ENCODE measurements at regions not wholly inside any gene's neighbourhood (a gene's known extent, or its start where the extent isn't known, plus 50 kb on each side); places are given as distances from the start of the nearest gene placed in this dataset.

GRCh38 chr9:28155067-28155466 lies 581.8 kb upstream of the C9orf72 start:
- Histone ChIP-seq H3K27ac (no peak overlapping the region), H3K27me3 (no peaks in the 10 kb centered on the region), H3K36me3 (no peaks in the 10 kb centered on the region), H3K4me1 (no peaks in the 10 kb centered on the region), H3K9me3 (no peaks in the 10 kb centered on the region), H3K4me3 (no peak overlapping the region)
- TF ChIP-seq POLR2A (IDR thresholded peaks at IDR 0.05) (no peak), CTCF (IDR thresholded peaks at IDR 0.05) (no peak)
- intact Hi-C loops (cut with DNase I) = no loop called here
- no peak for DNase-seq

- DNase-seq = no peak
- Histone ChIP-seq H3K4me3 (no peak overlapping the region), H3K27ac (no peak overlapping the region), H3K4me1 (no peaks in the 10 kb centered on the region), H3K27me3 (no peaks in the 10 kb centered on the region), H3K9me3 (no peaks in the 10 kb centered on the region), H3K36me3 (no peaks in the 10 kb centered on the region)
- TF ChIP-seq CTCF (IDR thresholded peaks at IDR 0.05) (no peak), POLR2A (IDR thresholded peaks at IDR 0.05) (no peak)
- WGBS, 2 donors = 43 to 45% methylated on average over 2 of the region's 2 CpGs
- intact Hi-C loops (cut with DNase I) = no loop called here
These were observed 582.4 kb upstream of the C9orf72 start for GRCh38 chr9:28155671-28156070.

- Histone ChIP-seq H3K4me3 (no peak overlapping the region), H3K9me3 (no peaks in the 10 kb centered on the region), H3K27me3 (no peaks in the 10 kb centered on the region), H3K27ac (no peak overlapping the region), H3K36me3 (no peaks in the 10 kb centered on the region), H3K4me1 (peaks cover 0 to 3% (median 0%) of the 10 kb centered on the region in 3 donors)
- TF ChIP-seq CTCF (IDR thresholded peaks at IDR 0.05) (no peak), POLR2A (IDR thresholded peaks at IDR 0.05) (no peak)
- intact Hi-C loops (cut with DNase I) = no loop called here
- DNase-seq = no peak
- 85 to 90% methylated on average over 1 of the region's 1 CpG for WGBS, 2 donors
These were observed 585.2 kb upstream of the C9orf72 start for GRCh38 chr9:28158451-28158850.

- H3K36me3 ChIP-seq = no peaks in the 10 kb centered on the region
- TF ChIP-seq POLR2A (IDR thresholded peaks at IDR 0.05) (no peak), CTCF (IDR thresholded peaks at IDR 0.05) (no peak)
- H3K4me1 ChIP-seq = peaks cover 0 to 24% (median 3%) of the 10 kb centered on the region in 3 donors
- DNase-seq = no peak
- H3K27me3 ChIP-seq = no peaks in the 10 kb centered on the region
- no peak overlapping the region for H3K4me3 ChIP-seq
- H3K27ac ChIP-seq = peak overlapping the region in 1 of 4 donors; percentile 1
- no peaks in the 10 kb centered on the region for H3K9me3 ChIP-seq
- intact Hi-C loops (cut with DNase I) = no loop called here
- 24 to 47% methylated on average over 3 of the region's 3 CpGs for WGBS, 2 donors
These were observed 590.3 kb upstream of the C9orf72 start for GRCh38 chr9:28163619-28164018.

GRCh38 chr9:28166179-28166578 lies 592.9 kb upstream of the C9orf72 start:
- H3K36me3 ChIP-seq = no peaks in the 10 kb centered on the region
- H3K9me3 ChIP-seq = no peaks in the 10 kb centered on the region
- TF ChIP-seq POLR2A (IDR thresholded peaks at IDR 0.05) (no peak), CTCF (IDR thresholded peaks at IDR 0.05) (no peak)
- DNase-seq = no peak
- H3K4me1 ChIP-seq = peaks cover 0 to 24% (median 3%) of the 10 kb centered on the region in 3 donors
- H3K27me3 ChIP-seq = no peaks in the 10 kb centered on the region
- intact Hi-C loops (cut with DNase I) = no loop called here
- no peak overlapping the region for H3K27ac ChIP-seq
- 31 to 71% methylated on average over 2 of the region's 2 CpGs for WGBS, 2 donors
- H3K4me3 ChIP-seq = no peak overlapping the region
